Smooth muscle cell (in vitro differentiated cells): ENCODE measurements at regions not wholly inside any gene's neighbourhood (a gene's known extent, or its start where the extent isn't known, plus 50 kb on each side); places are given as distances from the start of the nearest gene placed in this dataset.

Experiments used
- DNase-seq: peaks from one replicate; lab custom pipeline; 2025; ENCODE audit not compliant: unreplicated experiment; lab: John Stamatoyannopoulos, UW
- H2AFZ ChIP-seq: fragments of 200-600 bp; sonication (generic); 2 replicates; pipeline ENCODE4 v1.6.0; 2016; ENCODE audit warnings: antibody characterized with exemption, low read depth, mild to moderate bottlenecking
- H3F3A ChIP-seq: fragments of 200-600 bp; sonication (generic); 2 replicates; pipeline ENCODE4 v1.6.0; 2017; ENCODE audit warnings: antibody characterized with exemption, low read depth
- H3K27ac ChIP-seq: fragments of 200-600 bp; sonication (generic); 2 replicates; pipeline ENCODE4 v1.5.1; 2016; ENCODE audit warnings: low read depth, mild to moderate bottlenecking
- H3K27me3 ChIP-seq: fragments of 200-600 bp; sonication (generic); 2 replicates; pipeline ENCODE4 v1.6.1; 2016; ENCODE audit warnings: low read depth, mild to moderate bottlenecking
- H3K36me3 ChIP-seq: fragments of 200-600 bp; sonication (generic); 2 replicates; pipeline ENCODE4 v1.5.1; 2016; ENCODE audit warnings: low read depth
- H3K4me1 ChIP-seq: fragments of 200-600 bp; sonication (generic); 2 replicates; pipeline ENCODE4 v1.5.1; 2016; ENCODE audit warnings: low read depth
- H3K4me2 ChIP-seq: fragments of 200-600 bp; sonication (generic); 2 replicates; pipeline ENCODE4 v1.6.0; 2016; ENCODE audit warnings: mild to moderate bottlenecking
- H3K4me3 ChIP-seq: fragments of 200-600 bp; sonication (generic); 2 replicates; pipeline ENCODE4 v1.5.1; 2016; ENCODE audit warnings: mild to moderate bottlenecking
- H3K79me2 ChIP-seq: fragments of 200-600 bp; sonication (generic); 2 replicates; pipeline ENCODE4 v1.6.0; 2016; ENCODE audit warnings: low read depth, mild to moderate bottlenecking
- H3K9ac ChIP-seq: fragments of 200-600 bp; sonication (generic); 2 replicates; pipeline ENCODE4 v1.6.0; 2016; ENCODE audit warnings: low read depth
- H3K9me3 ChIP-seq: fragments of 200-600 bp; sonication (generic); replicated peaks from 2 replicates; pipeline ENCODE4 v1.5.1; 2016; ENCODE audit warnings: low read depth
- H4K20me1 ChIP-seq: fragments of 200-600 bp; sonication (generic); 2 replicates; pipeline ENCODE4 v1.6.0; 2016; ENCODE audit warnings: low read depth
- WGBS: methylation state at CpG from one replicate; pipeline ENCODE4 v1.1.7; 2016; ENCODE audit warnings: low lambda C conversion rate; 5-methylcytosine and 5-hydroxymethylcytosine counted together
- TF ChIP-seq, protein P1 (sequence below): fragments of 200-600 bp; sonication (generic); IDR thresholded peaks from 2 replicates; pipeline ENCODE4 v1.5.1; 2017; ENCODE audit warnings: borderline replicate concordance, mild to moderate bottlenecking, antibody characterized with exemption; ENCODE audit not compliant: insufficient read depth, poor library complexity, severe bottlenecking

DNA sequence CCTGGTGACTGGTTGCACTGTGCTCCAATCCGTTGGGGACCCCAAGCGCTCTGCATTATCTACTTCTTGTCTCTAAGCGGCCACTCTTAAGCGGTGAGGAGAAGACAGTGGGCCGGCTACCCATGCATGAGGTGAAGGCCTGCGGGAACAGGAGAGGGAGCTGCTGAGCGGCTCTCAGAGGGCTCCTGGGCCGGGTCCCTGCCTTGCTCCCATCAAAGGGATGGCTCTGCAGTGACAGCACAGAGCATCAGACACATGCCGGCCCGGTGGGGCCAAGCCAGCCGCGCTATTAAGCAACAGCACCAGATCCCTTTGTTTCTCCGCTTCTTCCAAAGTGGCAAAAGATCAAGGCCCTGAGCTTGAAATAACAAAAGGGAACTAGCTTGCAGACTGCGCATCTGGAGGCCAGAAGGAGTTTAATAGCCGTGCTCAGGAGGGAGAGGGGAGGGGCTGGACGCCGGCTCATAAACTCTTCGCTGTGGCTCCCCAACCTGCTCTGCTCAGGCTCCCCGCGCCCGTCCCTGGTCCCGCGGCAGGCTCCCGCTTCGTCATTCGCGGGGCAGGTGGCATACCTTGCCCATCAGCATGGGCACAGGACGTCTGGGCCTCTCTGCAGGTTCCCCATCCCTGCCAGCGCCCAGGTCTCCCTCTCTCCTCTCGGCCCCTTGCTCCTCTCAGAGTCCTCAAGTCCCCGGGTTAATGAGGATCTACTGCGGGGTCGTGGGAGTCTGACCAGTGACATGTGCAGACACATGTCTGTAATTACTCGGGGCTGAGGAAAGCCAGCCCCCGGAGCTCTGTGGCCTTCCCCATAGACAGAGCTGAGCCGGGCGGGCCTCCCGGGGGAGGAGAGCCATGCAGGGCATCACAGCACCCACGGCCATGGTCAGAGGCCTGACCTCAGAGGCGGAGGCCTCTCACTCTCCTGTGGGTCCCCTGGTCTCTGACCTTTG, 96.7 kb downstream of the ASB1 start:
- no peak overlapping the region for H3K4me2 ChIP-seq
- no peaks in the 10 kb centered on the region for H3K79me2 ChIP-seq
- no peak overlapping the region for H3K9ac ChIP-seq
- H3K4me1 ChIP-seq: no peaks in the 10 kb centered on the region
- no peak overlapping the region for H2AFZ ChIP-seq
- no peaks in the 10 kb centered on the region for H3K27me3 ChIP-seq
- H3K36me3 ChIP-seq: no peaks in the 10 kb centered on the region
- H3F3A ChIP-seq: no peaks in the 10 kb centered on the region
- H4K20me1 ChIP-seq: no peaks in the 10 kb centered on the region
- no peaks in the 10 kb centered on the region for H3K9me3 ChIP-seq
- no peak overlapping the region for H3K4me3 ChIP-seq
- WGBS: 76% methylated on average over 40 of the region's 40 CpGs
- DNase-seq: no peak
- TF ChIP-seq, protein P1, sequence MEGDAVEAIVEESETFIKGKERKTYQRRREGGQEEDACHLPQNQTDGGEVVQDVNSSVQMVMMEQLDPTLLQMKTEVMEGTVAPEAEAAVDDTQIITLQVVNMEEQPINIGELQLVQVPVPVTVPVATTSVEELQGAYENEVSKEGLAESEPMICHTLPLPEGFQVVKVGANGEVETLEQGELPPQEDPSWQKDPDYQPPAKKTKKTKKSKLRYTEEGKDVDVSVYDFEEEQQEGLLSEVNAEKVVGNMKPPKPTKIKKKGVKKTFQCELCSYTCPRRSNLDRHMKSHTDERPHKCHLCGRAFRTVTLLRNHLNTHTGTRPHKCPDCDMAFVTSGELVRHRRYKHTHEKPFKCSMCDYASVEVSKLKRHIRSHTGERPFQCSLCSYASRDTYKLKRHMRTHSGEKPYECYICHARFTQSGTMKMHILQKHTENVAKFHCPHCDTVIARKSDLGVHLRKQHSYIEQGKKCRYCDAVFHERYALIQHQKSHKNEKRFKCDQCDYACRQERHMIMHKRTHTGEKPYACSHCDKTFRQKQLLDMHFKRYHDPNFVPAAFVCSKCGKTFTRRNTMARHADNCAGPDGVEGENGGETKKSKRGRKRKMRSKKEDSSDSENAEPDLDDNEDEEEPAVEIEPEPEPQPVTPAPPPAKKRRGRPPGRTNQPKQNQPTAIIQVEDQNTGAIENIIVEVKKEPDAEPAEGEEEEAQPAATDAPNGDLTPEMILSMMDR: no peak
- no peak overlapping the region for H3K27ac ChIP-seq

DNA sequence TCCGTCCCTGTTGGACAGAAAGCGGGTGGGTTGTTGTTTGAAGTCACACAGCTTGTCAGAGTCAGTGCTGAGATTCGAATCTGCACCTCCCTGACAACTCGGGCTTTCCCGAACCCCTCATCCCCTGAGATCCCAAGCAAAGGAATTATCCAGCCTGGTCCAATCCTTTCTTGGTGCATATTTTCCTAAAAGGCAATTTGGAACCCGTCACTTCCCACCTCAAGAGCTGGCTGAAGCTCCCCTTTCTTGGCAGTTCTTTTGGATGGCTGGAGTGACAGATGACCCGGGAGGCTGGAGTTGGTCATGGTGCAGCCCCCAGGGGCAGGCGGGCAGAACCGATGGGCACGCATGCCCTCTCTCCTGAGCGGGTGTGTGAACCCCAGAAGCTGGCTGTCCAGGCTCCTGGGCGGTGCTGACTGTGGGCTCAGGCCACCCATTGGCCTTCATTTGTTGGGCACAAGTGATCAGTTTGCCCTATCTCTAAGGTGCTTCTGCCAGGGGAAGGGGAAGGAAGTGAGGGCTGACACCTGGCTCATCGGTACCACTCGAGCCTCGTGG, 97.8 kb downstream of the ASB1 start:
- no peak overlapping the region for H3K9ac ChIP-seq
- H3K4me3 ChIP-seq: no peak overlapping the region
- H3K27me3 ChIP-seq: no peaks in the 10 kb centered on the region
- H3K9me3 ChIP-seq: no peaks in the 10 kb centered on the region
- 93% methylated on average over 15 of the region's 15 CpGs for WGBS
- no peak overlapping the region for H2AFZ ChIP-seq
- no peaks in the 10 kb centered on the region for H3K4me1 ChIP-seq
- H3F3A ChIP-seq: no peaks in the 10 kb centered on the region
- H4K20me1 ChIP-seq: no peaks in the 10 kb centered on the region
- TF ChIP-seq, protein P1: no peak
- no peaks in the 10 kb centered on the region for H3K36me3 ChIP-seq
- H3K27ac ChIP-seq: no peak overlapping the region
- H3K4me2 ChIP-seq: no peak overlapping the region
- no peak for DNase-seq
- H3K79me2 ChIP-seq: no peaks in the 10 kb centered on the region

DNA sequence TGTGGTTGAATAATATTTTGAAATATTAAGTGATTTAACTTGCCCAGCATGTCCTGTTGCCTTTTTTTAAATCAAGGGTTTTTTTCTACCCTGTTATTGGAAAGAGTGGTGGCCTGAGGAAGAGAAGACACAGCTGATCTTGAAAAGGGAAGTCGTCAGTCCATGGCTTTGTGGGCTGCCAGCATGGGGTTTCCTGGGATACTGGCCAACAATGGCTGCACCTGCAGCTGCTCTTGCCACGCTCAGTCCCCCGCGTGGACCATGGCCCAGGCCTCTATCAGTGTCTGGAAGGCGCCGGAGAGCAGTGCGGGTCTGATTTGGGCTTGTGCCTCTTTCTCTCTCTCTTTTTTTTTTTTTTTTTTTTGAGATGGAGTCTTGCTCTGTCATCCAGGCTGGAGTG, 99.3 kb downstream of the ASB1 start:
- no peaks in the 10 kb centered on the region for H3K9me3 ChIP-seq
- H4K20me1 ChIP-seq: no peaks in the 10 kb centered on the region
- H3K79me2 ChIP-seq: no peaks in the 10 kb centered on the region
- no peak for DNase-seq
- WGBS: 87% methylated on average over 7 of the region's 7 CpGs
- TF ChIP-seq, protein P1: no peak
- no peak overlapping the region for H3K27ac ChIP-seq
- no peak overlapping the region for H3K4me3 ChIP-seq
- H3K4me1 ChIP-seq: no peaks in the 10 kb centered on the region
- H3F3A ChIP-seq: no peaks in the 10 kb centered on the region
- H2AFZ ChIP-seq: no peak overlapping the region
- H3K36me3 ChIP-seq: no peaks in the 10 kb centered on the region
- H3K9ac ChIP-seq: no peak overlapping the region
- H3K27me3 ChIP-seq: no peaks in the 10 kb centered on the region
- no peak overlapping the region for H3K4me2 ChIP-seq

DNA sequence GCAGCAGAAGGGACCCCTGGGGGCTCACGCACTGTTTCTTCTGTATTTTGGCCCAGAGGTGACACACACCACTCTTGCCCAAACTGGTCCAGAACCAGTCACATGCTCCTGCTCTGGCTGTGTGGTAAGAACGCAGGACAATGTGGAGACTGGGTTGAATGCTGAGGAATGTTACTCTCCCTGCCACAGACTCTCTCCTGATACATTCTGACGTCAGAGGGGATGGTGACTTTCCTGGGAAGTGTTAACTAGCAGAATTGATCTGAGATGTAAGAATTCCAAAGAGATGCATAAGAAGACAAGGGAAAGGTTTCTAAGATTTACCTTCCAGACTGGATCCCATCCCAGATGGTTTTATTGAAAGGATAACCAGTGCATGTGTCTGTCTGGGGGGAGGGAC, 100.8 kb downstream of the ASB1 start:
- 61% methylated on average over 3 of the region's 3 CpGs for WGBS
- Histone ChIP-seq H3F3A (no peaks in the 10 kb centered on the region), H3K9me3 (no peaks in the 10 kb centered on the region), H2AFZ (no peak overlapping the region), H3K4me3 (no peak overlapping the region), H3K4me1 (no peaks in the 10 kb centered on the region), H3K79me2 (no peaks in the 10 kb centered on the region), H3K27ac (no peak overlapping the region), H3K27me3 (no peaks in the 10 kb centered on the region), H3K36me3 (no peaks in the 10 kb centered on the region), H3K4me2 (no peak overlapping the region), H4K20me1 (no peaks in the 10 kb centered on the region), H3K9ac (no peak overlapping the region)
- DNase-seq: no peak
- TF ChIP-seq, protein P1: no peak
